Activated T-helper 17 cell treated with anti-CD3 and anti-CD28 coated beads, Interleukin-2, amount 50 U/mL, for 72 hours (primary cell): ENCODE measurements at regions not wholly inside any gene's neighbourhood (a gene's known extent, or its start where the extent isn't known, plus 50 kb on each side); places are given as distances from the start of the nearest gene placed in this dataset.
"Not testable (repeated sequence)": the region's sequence is repeated elsewhere in the genome, so short reads cannot be mapped to it uniquely, and the experiment has no call there.

Source experiments
- ATAC-seq: fragments of 150-1000 bp; cut with Tn5 transposase; replicated peaks from 2 replicates; pipeline ENCODE4 v1.10.0; 2021; ENCODE audit warnings: mild to moderate bottlenecking, moderate library complexity
- H3K27ac Mint-ChIP-seq: one replicate; pipeline ENCODE4 v1.8.0; 2022; ENCODE audit warnings: mixed read lengths
- H3K27me3 Mint-ChIP-seq: one replicate; pipeline ENCODE4 v1.8.0; 2022; ENCODE audit warnings: mixed read lengths
- H3K36me3 Mint-ChIP-seq: one replicate; pipeline ENCODE4 v1.8.0; 2022; ENCODE audit warnings: low read depth, mild to moderate bottlenecking, mixed read lengths
- H3K4me1 Mint-ChIP-seq: one replicate; pipeline ENCODE4 v1.8.0; 2022; ENCODE audit warnings: mixed read lengths
- H3K4me3 Mint-ChIP-seq: one replicate; pipeline ENCODE4 v1.8.0; 2022; ENCODE audit warnings: mild to moderate bottlenecking, mixed read lengths
- H3K9me3 Mint-ChIP-seq: one replicate; pipeline ENCODE4 v1.8.0; 2022; ENCODE audit warnings: mixed read lengths

GRCh38 chr3:95673215-95673614, 1141.2 kb upstream of the EPHA6 start:
- ATAC-seq = no peak
- Mint-ChIP-seq H3K4me3 (no peak overlapping the region), H3K27ac (no peak overlapping the region), H3K36me3 (no peaks in the 10 kb centered on the region), H3K27me3 (peaks cover under 1% of the 10 kb centered on the region), H3K9me3 (no peaks in the 10 kb centered on the region), H3K4me1 (no peaks in the 10 kb centered on the region)

DNA sequence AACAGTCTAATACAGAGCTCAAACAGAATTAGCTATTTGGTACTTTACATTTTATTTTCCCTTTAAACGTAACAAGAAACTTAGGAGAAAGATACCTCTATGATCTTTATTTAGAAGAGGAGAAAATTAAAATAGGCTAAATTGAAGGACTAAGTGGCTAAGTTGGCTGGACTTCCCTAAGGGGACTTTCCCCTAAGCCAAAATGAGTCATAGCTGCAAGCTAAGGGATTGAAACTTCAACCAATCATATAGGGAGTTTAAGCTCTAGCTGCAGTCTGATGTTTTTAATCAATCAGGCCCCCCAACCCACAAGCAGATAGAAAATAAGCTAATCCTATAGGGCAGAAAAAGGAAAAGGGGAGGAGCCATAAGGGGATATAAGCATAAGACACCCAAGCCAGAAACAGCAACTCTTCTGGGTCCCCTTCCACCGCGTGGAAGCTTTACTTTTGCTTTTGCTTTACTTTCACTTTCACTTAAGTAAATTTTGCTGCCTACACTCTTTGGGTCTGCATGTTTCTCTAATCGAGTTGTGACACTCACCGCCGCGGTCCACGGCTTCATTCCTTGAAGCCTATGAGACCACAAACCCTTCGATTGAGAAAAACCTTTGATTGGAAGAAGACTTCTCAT, 1108.5 kb upstream of the EPHA6 start:
- Mint-ChIP-seq H3K4me1 (no peaks in the 10 kb centered on the region), H3K9me3 (peaks cover 9% of the 10 kb centered on the region), H3K4me3 (peak overlapping the region; percentile 59), H3K27ac (no peak overlapping the region), H3K27me3 (no peaks in the 10 kb centered on the region), H3K36me3 (no peaks in the 10 kb centered on the region)
- peak; percentile 70 for ATAC-seq

GRCh38 chr3:95707268-95707667, 1107.1 kb upstream of the EPHA6 start:
- H3K4me3 Mint-ChIP-seq = no peak overlapping the region

GRCh38 chr3:95710684-95711083, 1103.7 kb upstream of the EPHA6 start:
- no peaks in the 10 kb centered on the region for H3K36me3 Mint-ChIP-seq
- no peaks in the 10 kb centered on the region for H3K4me1 Mint-ChIP-seq
- no peak overlapping the region for H3K4me3 Mint-ChIP-seq
- H3K27me3 Mint-ChIP-seq = no peaks in the 10 kb centered on the region
- no peaks in the 10 kb centered on the region for H3K9me3 Mint-ChIP-seq
- no peak overlapping the region for H3K27ac Mint-ChIP-seq
- no peak for ATAC-seq

More at GRCh38 chr3:95707268-95707667, 1107.1 kb upstream of the EPHA6 start:
- no peak for ATAC-seq
- peaks cover 9% of the 10 kb centered on the region for H3K9me3 Mint-ChIP-seq
- H3K27me3 Mint-ChIP-seq = no peaks in the 10 kb centered on the region
- no peaks in the 10 kb centered on the region for H3K4me1 Mint-ChIP-seq
- no peak overlapping the region for H3K27ac Mint-ChIP-seq
- no peaks in the 10 kb centered on the region for H3K36me3 Mint-ChIP-seq

DNA sequence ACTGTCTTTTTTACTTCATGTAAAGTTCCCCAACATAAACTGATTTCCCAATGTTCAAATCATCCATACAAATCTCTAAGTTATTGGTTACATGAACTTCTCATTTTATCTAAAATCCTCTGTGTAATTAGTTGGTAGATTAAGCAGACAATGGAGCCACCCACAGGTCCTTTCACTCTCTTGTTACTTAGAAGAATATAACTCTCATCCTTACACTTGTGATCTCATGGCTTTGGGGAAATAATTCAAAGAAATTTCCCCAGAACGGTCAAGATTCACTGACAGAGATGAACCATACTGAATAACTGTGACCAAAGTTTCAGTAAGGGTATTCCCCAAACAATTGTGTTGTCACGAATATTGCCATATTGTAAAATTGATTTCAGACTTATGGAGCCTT, 1102.6 kb upstream of the EPHA6 start:
- H3K4me3 Mint-ChIP-seq = no peak overlapping the region
- no peak overlapping the region for H3K27ac Mint-ChIP-seq
- H3K36me3 Mint-ChIP-seq = no peaks in the 10 kb centered on the region
- peak; percentile 56 for ATAC-seq
- H3K27me3 Mint-ChIP-seq = no peaks in the 10 kb centered on the region
- H3K9me3 Mint-ChIP-seq = no peaks in the 10 kb centered on the region
- no peaks in the 10 kb centered on the region for H3K4me1 Mint-ChIP-seq

GRCh38 chr3:95715128-95715527, 1099.3 kb upstream of the EPHA6 start:
- no peak for ATAC-seq
- no peaks in the 10 kb centered on the region for H3K9me3 Mint-ChIP-seq
- H3K27ac Mint-ChIP-seq = no peak overlapping the region
- H3K4me1 Mint-ChIP-seq = no peaks in the 10 kb centered on the region
- no peak overlapping the region for H3K4me3 Mint-ChIP-seq
- H3K27me3 Mint-ChIP-seq = no peaks in the 10 kb centered on the region
- H3K36me3 Mint-ChIP-seq = no peaks in the 10 kb centered on the region

- peak; percentile 53 for ATAC-seq
- no peak overlapping the region for H3K4me3 Mint-ChIP-seq
- H3K4me1 Mint-ChIP-seq = no peaks in the 10 kb centered on the region
- H3K27ac Mint-ChIP-seq = no peak overlapping the region
- H3K27me3 Mint-ChIP-seq = no peaks in the 10 kb centered on the region
- H3K9me3 Mint-ChIP-seq = no peaks in the 10 kb centered on the region
- H3K36me3 Mint-ChIP-seq = no peaks in the 10 kb centered on the region
Measured at GRCh38 chr3:95717048-95717447, 1097.3 kb upstream of the EPHA6 start.

- no peaks in the 10 kb centered on the region for H3K9me3 Mint-ChIP-seq
- ATAC-seq = no peak
- no peak overlapping the region for H3K4me3 Mint-ChIP-seq
- no peak overlapping the region for H3K27ac Mint-ChIP-seq
- no peaks in the 10 kb centered on the region for H3K27me3 Mint-ChIP-seq
- no peaks in the 10 kb centered on the region for H3K36me3 Mint-ChIP-seq
- H3K4me1 Mint-ChIP-seq = no peaks in the 10 kb centered on the region
Measured at GRCh38 chr3:95718168-95718567, 1096.2 kb upstream of the EPHA6 start.

DNA sequence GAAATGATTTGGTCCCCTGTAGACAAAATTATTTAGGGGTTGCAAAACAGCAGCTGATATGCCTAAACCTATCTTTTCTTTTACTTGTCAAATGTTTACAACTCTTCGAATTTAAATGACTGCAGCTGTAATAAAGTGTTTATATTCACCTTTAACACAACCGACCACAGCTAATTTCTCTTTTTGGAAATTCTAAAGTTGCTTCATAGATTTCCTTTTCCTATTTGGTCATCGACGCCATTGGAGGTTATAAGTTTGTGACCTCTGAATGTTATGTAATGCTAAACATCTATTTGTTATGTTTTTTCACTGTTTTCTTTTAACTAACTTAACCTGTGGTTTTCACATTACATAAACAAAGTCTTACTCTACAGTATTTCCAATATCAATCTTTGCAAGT, 1094.9 kb upstream of the EPHA6 start:
- no peaks in the 10 kb centered on the region for H3K36me3 Mint-ChIP-seq

DNA sequence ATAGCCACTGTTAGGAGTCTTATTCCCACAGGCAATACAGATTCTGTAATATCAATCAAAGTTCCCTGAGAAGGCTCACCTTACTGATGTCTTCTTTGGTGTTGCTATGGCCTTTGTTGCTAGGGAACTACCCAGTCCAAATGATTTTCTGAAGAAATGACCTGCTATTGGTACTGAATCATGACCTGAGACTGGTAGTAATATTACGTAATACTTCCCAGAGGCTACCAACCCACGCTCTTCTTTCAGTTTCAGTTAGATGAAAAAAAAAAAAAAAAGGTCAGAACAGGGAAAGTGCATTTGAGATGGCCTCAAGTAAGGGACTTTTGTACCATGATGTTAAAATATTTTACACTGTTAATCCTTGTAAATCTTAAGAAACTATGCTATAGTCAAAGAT, 1092.5 kb upstream of the EPHA6 start:
- H3K9me3 Mint-ChIP-seq = no peaks in the 10 kb centered on the region
- peak; percentile 91 for ATAC-seq
- H3K36me3 Mint-ChIP-seq = no peaks in the 10 kb centered on the region
- H3K27ac Mint-ChIP-seq = peak overlapping the region; percentile 68
- no peaks in the 10 kb centered on the region for H3K27me3 Mint-ChIP-seq
- H3K4me3 Mint-ChIP-seq = peak overlapping the region; percentile 24
- no peaks in the 10 kb centered on the region for H3K4me1 Mint-ChIP-seq

More for the DNA sequence above, 1094.9 kb upstream of the EPHA6 start:
- H3K27ac Mint-ChIP-seq = no peak overlapping the region
- no peak for ATAC-seq
- no peaks in the 10 kb centered on the region for H3K4me1 Mint-ChIP-seq
- H3K27me3 Mint-ChIP-seq = no peaks in the 10 kb centered on the region
- H3K4me3 Mint-ChIP-seq = no peak overlapping the region
- H3K9me3 Mint-ChIP-seq = no peaks in the 10 kb centered on the region

GRCh38 chr3:95725770-95726169, 1088.6 kb upstream of the EPHA6 start:
- Mint-ChIP-seq H3K4me3 (no peak overlapping the region), H3K9me3 (peaks cover 5% of the 10 kb centered on the region), H3K36me3 (no peaks in the 10 kb centered on the region), H3K4me1 (no peaks in the 10 kb centered on the region), H3K27me3 (no peaks in the 10 kb centered on the region), H3K27ac (no peak overlapping the region)
- ATAC-seq = no peak

GRCh38 chr3:95731753-95732152, 1082.6 kb upstream of the EPHA6 start:
- Mint-ChIP-seq H3K4me3 (no peak overlapping the region), H3K4me1 (no peaks in the 10 kb centered on the region), H3K27ac (no peak overlapping the region), H3K36me3 (no peaks in the 10 kb centered on the region), H3K9me3 (peaks cover 5% of the 10 kb centered on the region), H3K27me3 (no peaks in the 10 kb centered on the region)
- ATAC-seq = no peak

- peaks cover 3% of the 10 kb centered on the region for H3K9me3 Mint-ChIP-seq
- no peaks in the 10 kb centered on the region for H3K36me3 Mint-ChIP-seq
- no peak for ATAC-seq
- no peak overlapping the region for H3K4me3 Mint-ChIP-seq
- no peaks in the 10 kb centered on the region for H3K4me1 Mint-ChIP-seq
- no peak overlapping the region for H3K27ac Mint-ChIP-seq
- no peaks in the 10 kb centered on the region for H3K27me3 Mint-ChIP-seq
Measured at GRCh38 chr3:95733336-95733735, 1081.1 kb upstream of the EPHA6 start.

DNA sequence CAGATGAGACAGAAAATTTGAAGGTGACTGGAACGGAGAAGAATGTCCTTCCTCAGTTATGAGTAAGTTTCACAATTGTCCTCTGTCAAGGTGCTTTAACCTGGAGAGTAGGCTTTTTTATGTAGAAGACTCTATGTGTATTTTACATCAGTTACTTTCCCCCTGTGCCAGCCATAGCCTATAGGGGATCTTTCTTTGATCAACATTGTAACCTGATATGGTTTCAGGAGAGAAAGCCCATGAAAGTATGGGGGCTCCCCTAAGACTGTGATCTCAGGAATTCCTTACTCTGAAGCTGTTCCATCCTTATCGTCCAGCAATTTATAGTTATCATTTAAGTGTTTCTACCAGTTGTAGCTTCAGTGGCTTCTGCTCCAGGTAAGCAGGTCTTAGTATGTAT, 1076.3 kb upstream of the EPHA6 start:
- ATAC-seq = no peak
- Mint-ChIP-seq H3K4me3 (no peak overlapping the region), H3K27me3 (no peaks in the 10 kb centered on the region), H3K27ac (no peak overlapping the region), H3K4me1 (no peaks in the 10 kb centered on the region), H3K36me3 (no peaks in the 10 kb centered on the region), H3K9me3 (no peaks in the 10 kb centered on the region)

DNA sequence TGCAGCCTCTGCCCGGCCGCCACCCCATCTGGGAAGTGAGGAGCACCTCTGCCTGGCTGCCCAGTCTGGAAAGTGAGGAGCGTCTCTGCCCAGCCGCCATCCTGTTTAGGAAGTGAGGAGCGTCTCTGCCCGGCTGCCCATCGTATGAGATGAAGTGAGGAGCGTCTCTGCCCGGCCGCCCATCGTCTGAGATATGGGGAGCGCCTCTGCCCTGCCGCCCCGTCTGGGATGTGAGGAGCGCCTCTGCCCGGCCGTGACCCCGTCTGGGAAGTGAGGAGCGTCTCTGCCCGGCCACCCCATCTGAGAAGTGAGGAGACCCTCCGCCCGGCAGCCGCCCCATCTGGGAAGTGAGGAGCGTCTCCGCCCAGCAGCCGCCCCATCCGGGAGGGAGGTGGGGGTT, 1069.5 kb upstream of the EPHA6 start:
- not testable (repeated sequence) for H3K4me3 Mint-ChIP-seq, H3K36me3 Mint-ChIP-seq, ATAC-seq, H3K27ac Mint-ChIP-seq, H3K27me3 Mint-ChIP-seq, H3K9me3 Mint-ChIP-seq, H3K4me1 Mint-ChIP-seq

GRCh38 chr3:95750097-95750496, 1064.3 kb upstream of the EPHA6 start:
- no peaks in the 10 kb centered on the region for H3K27me3 Mint-ChIP-seq
- no peak overlapping the region for H3K4me3 Mint-ChIP-seq
- H3K27ac Mint-ChIP-seq = no peak overlapping the region
- no peaks in the 10 kb centered on the region for H3K9me3 Mint-ChIP-seq
- no peaks in the 10 kb centered on the region for H3K36me3 Mint-ChIP-seq
- ATAC-seq = no peak
- H3K4me1 Mint-ChIP-seq = no peaks in the 10 kb centered on the region
